NCI-H2081 (cell line): ENCODE measurements at regions not wholly inside any gene's neighbourhood (a gene's known extent, or its start where the extent isn't known, plus 50 kb on each side); places are given as distances from the start of the nearest gene placed in this dataset.
A peak's percentile ranks its signal among the peaks of the same experiment; 100 is the strongest.

ENCODE experiments used
- DNase-seq, 2 experiments: peaks; one replicate each; lab custom pipeline; 2025; lab: John Stamatoyannopoulos, UW

GRCh38 chr1:177340601-177341067, 169.9 kb downstream of the BRINP2 start:
- no peak for DNase-seq

DNA sequence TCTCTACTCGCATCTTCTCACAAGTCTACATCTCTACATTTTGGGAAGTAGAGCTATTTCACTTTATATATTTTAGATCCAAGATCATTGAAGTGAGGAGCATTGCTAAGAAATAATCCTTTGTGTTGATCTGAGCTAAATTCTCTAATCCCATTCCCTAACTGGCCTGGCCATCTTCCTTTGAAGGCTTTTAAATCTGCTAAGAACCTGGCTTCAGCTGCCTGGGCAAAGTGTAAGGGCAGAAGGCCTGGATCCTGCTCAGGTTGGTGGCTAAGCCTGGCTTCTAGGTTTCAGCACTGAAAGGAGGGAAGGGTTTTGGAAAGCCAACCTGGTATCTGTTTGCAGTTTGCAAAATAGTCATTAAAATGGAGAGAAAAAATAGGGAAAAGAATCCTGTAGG, 167.6 kb downstream of the BRINP2 start:
- DNase-seq, result no peak

DNA sequence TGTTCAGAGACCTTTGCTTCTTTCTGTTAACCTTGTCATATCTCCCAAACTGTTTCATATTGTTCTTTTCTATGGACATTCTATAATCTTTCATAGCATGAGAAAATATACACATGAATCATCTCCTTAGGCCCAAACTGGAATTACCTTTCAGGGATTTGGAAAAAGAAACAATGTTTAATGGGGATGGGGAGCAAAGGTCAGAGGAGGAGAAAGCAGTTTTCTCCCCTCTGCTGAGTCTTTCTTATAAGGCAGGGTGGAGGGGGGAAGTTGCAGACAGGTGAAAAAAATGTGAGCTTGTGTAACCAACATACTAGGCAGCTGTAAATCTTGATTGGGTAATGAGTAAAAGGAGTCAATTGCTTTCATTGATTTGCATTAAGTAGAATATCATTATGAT, 164.1 kb downstream of the BRINP2 start:
- DNase-seq, result no peak

DNA sequence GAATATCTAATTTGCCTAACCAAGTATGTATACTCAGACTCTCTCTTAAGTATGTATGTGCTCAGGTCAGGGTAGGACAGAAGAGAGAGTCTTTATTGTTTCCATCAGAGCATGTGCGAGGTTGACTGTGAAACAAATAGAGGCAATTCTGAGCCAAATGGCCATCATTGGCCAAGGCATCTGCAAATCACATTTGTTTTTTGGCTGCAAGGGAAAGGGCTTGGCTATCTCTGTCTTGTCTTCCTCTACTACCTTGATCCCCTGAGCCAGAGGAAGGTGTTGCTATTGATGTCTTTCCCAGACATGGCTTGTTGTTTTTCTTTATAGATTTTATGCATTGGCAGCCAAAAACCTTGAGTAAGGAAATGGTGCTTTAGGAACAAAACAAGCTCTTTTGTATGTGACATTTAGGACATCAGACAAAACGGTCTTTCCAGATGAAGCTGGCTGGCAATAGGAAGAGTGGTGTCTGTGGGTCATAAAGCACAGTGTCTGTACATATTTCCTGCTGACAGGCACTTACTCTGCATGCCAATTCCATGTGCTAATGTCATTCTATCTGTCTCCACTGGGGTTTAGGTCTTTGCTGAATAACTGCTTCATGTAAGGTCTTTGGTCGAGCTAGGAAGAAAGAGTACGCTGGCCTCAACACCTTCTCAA, 163.3 kb downstream of the BRINP2 start:
- peak in 1 of 2 experiments; percentile 15 for DNase-seq
